GM20000 (cell line): ENCODE measurements at regions not wholly inside any gene's neighbourhood (a gene's known extent, or its start where the extent isn't known, plus 50 kb on each side); places are given as distances from the start of the nearest gene placed in this dataset.

Experiments
- DNase-seq: peaks from one replicate; pipeline ENCODE4 v3.0.0; 2012; ENCODE audit warnings: low spot score
- CTCF ChIP-seq: IDR thresholded peaks from 2 replicates; pipeline ENCODE4 v1.5.1; 2012; ENCODE audit warnings: mild to moderate bottlenecking, control low read depth; ENCODE audit errors: extremely low read depth, missing control alignments

- TF ChIP-seq CTCF = no peak
- no peak for DNase-seq
Observed at GRCh38 chr6:9499709-9500108, 915.2 kb downstream of the TFAP2A start.

GRCh38 chr6:9496837-9497236 lies 918.0 kb downstream of the TFAP2A start:
- DNase-seq = no peak
- no peak for TF ChIP-seq CTCF

DNA sequence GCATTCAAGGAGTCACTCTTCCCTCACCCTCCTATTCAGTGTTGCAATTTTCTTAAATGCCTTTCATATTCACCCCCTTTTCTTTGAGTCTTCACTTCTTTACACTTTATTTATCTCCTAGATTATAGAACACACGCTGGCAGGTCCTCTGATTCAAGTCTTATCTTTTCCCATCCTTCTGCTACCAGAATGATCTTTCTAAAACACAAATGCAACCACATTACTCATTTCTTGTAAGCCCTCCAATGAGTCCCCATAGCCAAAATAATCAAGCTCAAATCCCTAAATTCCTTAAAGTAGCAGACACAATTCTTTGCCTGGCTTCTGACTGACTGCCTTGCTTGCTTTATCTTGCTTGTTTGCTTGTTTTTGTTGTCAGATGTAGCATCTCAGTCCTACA lies 920.0 kb downstream of the TFAP2A start:
- TF ChIP-seq CTCF = no peak
- no peak for DNase-seq

DNA sequence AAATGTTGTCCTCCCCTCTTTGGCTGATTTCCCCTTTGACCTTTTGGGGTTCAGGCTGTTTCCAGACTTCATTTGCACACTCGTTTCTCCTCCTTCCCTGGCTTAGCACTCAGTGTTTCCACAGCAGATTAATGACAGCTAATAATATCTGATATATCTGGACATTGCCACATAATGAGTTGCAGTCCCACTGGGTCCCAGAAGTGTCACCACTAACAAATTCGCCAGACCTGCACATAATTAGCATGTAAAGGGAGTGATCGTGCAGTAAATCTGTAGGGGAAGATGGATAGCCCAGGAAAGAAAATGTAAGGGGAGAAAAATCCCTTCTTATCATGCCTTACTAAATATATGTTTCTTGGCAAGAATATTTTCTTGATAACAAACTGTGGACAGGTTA lies 922.1 kb downstream of the TFAP2A start:
- DNase-seq = no peak
- no peak for TF ChIP-seq CTCF

DNA sequence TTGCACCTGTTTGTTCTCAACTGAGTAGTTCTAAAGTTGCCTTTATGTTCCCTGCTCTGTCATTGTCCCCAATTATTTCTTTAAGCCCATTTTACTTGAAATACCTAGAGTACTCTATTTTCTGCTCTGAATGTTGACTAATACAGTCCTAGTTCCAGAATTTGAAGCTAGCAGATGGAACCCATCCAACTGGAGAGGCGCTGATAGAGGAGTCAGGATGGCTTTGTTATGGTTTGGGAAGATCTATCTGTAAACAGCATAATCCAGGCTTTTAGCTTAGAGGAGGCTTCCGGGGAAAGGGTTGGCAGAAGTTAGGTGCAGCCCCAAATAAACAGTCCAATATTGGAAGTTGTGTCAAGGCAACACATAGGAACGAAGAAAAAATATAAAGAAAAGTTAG lies 927.7 kb downstream of the TFAP2A start:
- no peak for DNase-seq
- no peak for TF ChIP-seq CTCF

- no peak for TF ChIP-seq CTCF
- no peak for DNase-seq
Observed at GRCh38 chr6:9485992-9486391, 928.9 kb downstream of the TFAP2A start.

DNA sequence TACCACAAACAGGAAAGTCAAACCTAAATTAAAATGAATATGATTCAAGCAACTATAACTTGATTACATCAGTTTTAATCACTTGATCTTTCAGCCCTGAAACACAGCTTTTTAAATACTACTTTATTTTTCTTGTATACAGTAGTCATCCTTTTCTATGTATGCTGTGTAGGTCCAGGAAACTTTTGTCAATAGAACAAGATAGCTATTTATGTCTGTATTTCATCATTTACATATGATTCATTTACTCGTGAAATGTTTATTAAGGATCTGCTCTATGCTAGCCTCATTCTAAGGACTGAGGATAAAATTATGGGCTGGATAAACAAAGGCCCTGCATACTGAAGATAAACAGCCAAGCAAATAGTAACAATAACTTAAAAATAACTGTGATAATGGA lies 930.2 kb downstream of the TFAP2A start:
- no peak for DNase-seq
- no peak for TF ChIP-seq CTCF

GRCh38 chr6:9484091-9484490 lies 930.8 kb downstream of the TFAP2A start:
- no peak for DNase-seq
- no peak for TF ChIP-seq CTCF
